Trophoblast cell (in vitro differentiated cells and primary cell): ENCODE measurements at regions not wholly inside any gene's neighbourhood (a gene's known extent, or its start where the extent isn't known, plus 50 kb on each side); places are given as distances from the start of the nearest gene placed in this dataset.

Source experiments
- DNase-seq, 2 donors: peaks; one replicate each; pipeline ENCODE4 v3.0.0-alpha.2; 2016
- H2AFZ ChIP-seq: 2 replicates; pipeline ENCODE4 v1.6.1; 2013; ENCODE audit warnings: low read length, moderate library complexity, mild to moderate bottlenecking; ENCODE audit not compliant: insufficient read depth, poor library complexity
- H2AK5ac ChIP-seq: 2 replicates; pipeline ENCODE4 v1.6.1; 2013; ENCODE audit warnings: mild to moderate bottlenecking, low read length
- H2BK120ac ChIP-seq: 2 replicates; pipeline ENCODE4 v1.6.1; 2013; ENCODE audit warnings: low read length, mild to moderate bottlenecking, moderate library complexity; ENCODE audit not compliant: insufficient read depth, poor library complexity
- H2BK12ac ChIP-seq: 2 replicates; pipeline ENCODE4 v1.6.1; 2013; ENCODE audit warnings: mild to moderate bottlenecking, low read length, moderate library complexity
- H2BK5ac ChIP-seq: 2 replicates; pipeline ENCODE4 v1.6.1; 2013; ENCODE audit warnings: low read length, low read depth, moderate library complexity, mild to moderate bottlenecking; ENCODE audit not compliant: poor library complexity
- H3K14ac ChIP-seq: 2 replicates; pipeline ENCODE4 v1.6.1; 2013; ENCODE audit warnings: mild to moderate bottlenecking, low read length
- H3K18ac ChIP-seq: 2 replicates; pipeline ENCODE4 v1.6.1; 2013; ENCODE audit warnings: mild to moderate bottlenecking, low read length
- H3K23ac ChIP-seq: 2 replicates; pipeline ENCODE4 v1.6.1; 2013; ENCODE audit warnings: low read length
- H3K27ac ChIP-seq: 2 replicates; pipeline ENCODE4 v1.5.1; 2013; ENCODE audit warnings: low read depth, mild to moderate bottlenecking, inconsistent platforms, low read length, moderate library complexity
- H3K27me3 ChIP-seq: 2 replicates; pipeline ENCODE4 v1.6.1; 2013; ENCODE audit warnings: inconsistent platforms, mild to moderate bottlenecking, low read length, moderate library complexity; ENCODE audit not compliant: insufficient read depth
- H3K36me3 ChIP-seq, 2 experiments: 1 replicate in 1 of 2; 2 replicates in 1 of 2; pipeline ENCODE4 v1.6.1; 2013; ENCODE audit warnings: low read length in 2 of 2, mild to moderate bottlenecking in 2 of 2, moderate library complexity in 1 of 2; ENCODE audit not compliant: insufficient read depth in 2 of 2, control insufficient read depth in 1 of 2
- H3K4ac ChIP-seq: 2 replicates; pipeline ENCODE4 v1.6.1; 2013; ENCODE audit warnings: low read depth, mild to moderate bottlenecking, low read length, moderate library complexity
- H3K4me1 ChIP-seq, 2 experiments: 1 replicate in 1 of 2; 2 replicates in 1 of 2; pipeline ENCODE4 v1.6.1; 2013; ENCODE audit warnings: low read length in 2 of 2, mild to moderate bottlenecking in 2 of 2, moderate library complexity in 1 of 2; ENCODE audit not compliant: insufficient read depth in 2 of 2, control insufficient read depth in 1 of 2
- H3K4me2 ChIP-seq: 2 replicates; pipeline ENCODE4 v1.6.1; 2013; ENCODE audit warnings: inconsistent platforms, mild to moderate bottlenecking, low read length, moderate library complexity
- H3K4me3 ChIP-seq: 2 replicates; pipeline ENCODE4 v1.5.1; 2013; ENCODE audit warnings: mild to moderate bottlenecking, low read depth, low read length, inconsistent platforms
- H3K79me1 ChIP-seq: one replicate; pipeline ENCODE4 v1.6.1; 2013; ENCODE audit warnings: low read length
- H3K79me2 ChIP-seq: 2 replicates; pipeline ENCODE4 v1.6.1; 2013; ENCODE audit warnings: low read length, mild to moderate bottlenecking; ENCODE audit not compliant: control insufficient read depth, insufficient read depth, poor library complexity
- H3K9ac ChIP-seq: 2 replicates; pipeline ENCODE4 v1.6.1; 2013; ENCODE audit warnings: mild to moderate bottlenecking, low read length
- H3K9me3 ChIP-seq: 2 replicates; pipeline ENCODE4 v1.6.1; 2013; ENCODE audit warnings: low read depth, mild to moderate bottlenecking, control low read depth, inconsistent platforms, low read length; ENCODE audit not compliant: insufficient read depth
- H4K12ac ChIP-seq: 2 replicates; pipeline ENCODE4 v1.6.1; 2013; ENCODE audit warnings: low read depth, mild to moderate bottlenecking, low read length, moderate library complexity
- H4K8ac ChIP-seq: 2 replicates; pipeline ENCODE4 v1.6.1; 2013; ENCODE audit warnings: low read depth, mild to moderate bottlenecking, low read length, moderate library complexity
- H4K91ac ChIP-seq: one replicate; pipeline ENCODE4 v1.6.1; 2013; ENCODE audit warnings: low read depth, mild to moderate bottlenecking, low read length, moderate library complexity
- WGBS: extraction: QIAGEN DNeasy Blood & Tissue Kit; methylation state at CpG from one replicate; pipeline ENCODE4 v1.1.7; 2013; ENCODE audit warnings: missing lambda C conversion rate; ENCODE audit not compliant: insufficient read length, insufficient coverage; ENCODE audit errors: extremely low coverage; 5-methylcytosine and 5-hydroxymethylcytosine counted together

DNA sequence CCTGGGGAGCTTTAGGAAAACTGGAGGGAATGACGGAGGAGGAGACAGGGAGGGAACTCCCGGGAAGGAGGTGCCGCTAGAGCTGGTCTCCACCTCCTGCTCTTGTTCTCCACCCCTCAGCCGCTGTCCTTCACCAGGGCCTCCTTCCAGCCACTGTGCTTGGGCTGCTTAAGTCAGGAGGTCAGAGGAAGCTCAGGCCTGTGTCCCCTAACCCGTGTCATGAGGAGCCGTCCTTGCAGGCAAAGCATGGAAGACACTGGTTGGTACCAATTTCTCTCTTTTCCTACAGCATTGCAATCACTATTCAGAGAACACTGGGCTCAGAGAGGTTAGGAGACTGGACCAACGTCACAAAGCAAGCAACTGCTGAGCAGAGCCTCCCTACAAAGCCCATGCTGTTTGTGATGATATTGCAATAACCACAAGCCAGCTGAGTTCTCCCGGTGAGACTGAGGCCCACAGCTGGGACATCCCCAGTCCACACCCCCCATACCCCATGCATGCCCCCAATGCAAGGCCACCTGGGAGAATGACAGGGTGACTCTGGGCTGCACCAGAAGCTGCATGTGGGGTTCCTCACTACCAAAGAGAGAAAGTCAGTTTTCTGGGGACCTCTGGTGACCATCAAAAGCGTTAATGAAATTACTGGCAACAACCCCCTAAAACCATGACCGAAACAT, 427.5 kb downstream of the NPHP4 start:
- no peaks in the 10 kb centered on the region for H3K79me1 ChIP-seq
- H3K27ac ChIP-seq = no peak overlapping the region
- H3K4me3 ChIP-seq = no peak overlapping the region
- no peak overlapping the region for H2BK12ac ChIP-seq
- no CpG with 5 or more reads among the region's 10 CpGs for WGBS
- H4K91ac ChIP-seq = no peak overlapping the region
- no peak overlapping the region for H3K14ac ChIP-seq
- H3K4ac ChIP-seq = no peak overlapping the region
- DNase-seq = no peak
- no peak overlapping the region for H2BK5ac ChIP-seq
- H2AFZ ChIP-seq = no peak overlapping the region
- H3K4me2 ChIP-seq = no peak overlapping the region
- H3K9me3 ChIP-seq = peaks cover 9% of the 10 kb centered on the region
- no peak overlapping the region for H2BK120ac ChIP-seq
- no peak overlapping the region for H4K8ac ChIP-seq
- no peaks in the 10 kb centered on the region for H3K4me1 ChIP-seq
- H3K36me3 ChIP-seq = no peaks in the 10 kb centered on the region
- H4K12ac ChIP-seq = no peak overlapping the region
- H2AK5ac ChIP-seq = no peak overlapping the region
- no peak overlapping the region for H3K9ac ChIP-seq
- H3K23ac ChIP-seq = no peak overlapping the region
- no peaks in the 10 kb centered on the region for H3K79me2 ChIP-seq
- H3K27me3 ChIP-seq = no peaks in the 10 kb centered on the region
- no peak overlapping the region for H3K18ac ChIP-seq

GRCh38 chr1:5563861-5564577, 428.2 kb downstream of the NPHP4 start:
- no peaks in the 10 kb centered on the region for H3K27me3 ChIP-seq
- no peak overlapping the region for H2BK5ac ChIP-seq
- H2BK12ac ChIP-seq = no peak overlapping the region
- no CpG with 5 or more reads among the region's 14 CpGs for WGBS
- H3K9me3 ChIP-seq = peaks cover 9% of the 10 kb centered on the region
- H3K36me3 ChIP-seq = no peaks in the 10 kb centered on the region
- no peak overlapping the region for H2BK120ac ChIP-seq
- H3K23ac ChIP-seq = no peak overlapping the region
- H2AK5ac ChIP-seq = no peak overlapping the region
- no peak overlapping the region for H4K91ac ChIP-seq
- H3K4ac ChIP-seq = no peak overlapping the region
- no peaks in the 10 kb centered on the region for H3K79me2 ChIP-seq
- H3K4me2 ChIP-seq = no peak overlapping the region
- H4K8ac ChIP-seq = no peak overlapping the region
- H3K4me3 ChIP-seq = no peak overlapping the region
- DNase-seq = no peak
- H2AFZ ChIP-seq = no peak overlapping the region
- no peak overlapping the region for H4K12ac ChIP-seq
- H3K9ac ChIP-seq = no peak overlapping the region
- H3K79me1 ChIP-seq = no peaks in the 10 kb centered on the region
- H3K14ac ChIP-seq = no peak overlapping the region
- H3K27ac ChIP-seq = no peak overlapping the region
- no peaks in the 10 kb centered on the region for H3K4me1 ChIP-seq
- no peak overlapping the region for H3K18ac ChIP-seq

- Histone ChIP-seq H3K4ac (no peak overlapping the region), H3K4me2 (no peak overlapping the region), H4K91ac (no peak overlapping the region), H2BK12ac (no peak overlapping the region), H2BK120ac (no peak overlapping the region), H2BK5ac (no peak overlapping the region), H3K4me3 (peak overlapping the region; percentile 47), H3K79me2 (no peaks in the 10 kb centered on the region), H3K27me3 (no peaks in the 10 kb centered on the region), H3K14ac (no peak overlapping the region), H3K27ac (no peak overlapping the region), H4K8ac (no peak overlapping the region), H2AK5ac (no peak overlapping the region), H3K4me1 (no peaks in the 10 kb centered on the region), H3K18ac (no peak overlapping the region), H2AFZ (no peak overlapping the region), H3K9ac (no peak overlapping the region), H4K12ac (no peak overlapping the region), H3K79me1 (no peaks in the 10 kb centered on the region), H3K23ac (no peak overlapping the region), H3K9me3 (peaks cover 7% of the 10 kb centered on the region), H3K36me3 (no peaks in the 10 kb centered on the region)
- DNase-seq = no peak
- no CpG with 5 or more reads among the region's 4 CpGs for WGBS
Observed at GRCh38 chr1:5562769-5563168, 429.5 kb downstream of the NPHP4 start.

DNA sequence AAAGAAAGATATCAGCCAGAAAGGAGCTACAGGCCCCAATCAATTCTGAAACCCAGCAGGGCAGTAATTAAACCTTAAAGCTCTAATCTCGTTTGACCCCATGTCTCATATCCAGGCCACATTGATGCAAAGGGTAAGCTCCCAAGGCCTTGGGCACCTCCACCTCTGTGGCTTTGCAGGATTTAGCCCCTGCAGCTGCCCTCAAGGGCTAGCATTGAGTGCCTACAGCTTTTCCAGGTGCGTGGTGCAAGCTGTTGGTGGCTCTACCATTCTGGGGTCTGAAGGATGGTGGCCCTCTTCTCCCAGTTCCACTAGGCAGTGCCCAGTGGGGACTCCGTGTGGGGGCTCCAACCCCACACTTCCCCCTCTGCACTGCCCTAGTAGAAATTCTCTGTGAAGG, 429.9 kb downstream of the NPHP4 start:
- no peak overlapping the region for H3K9ac ChIP-seq
- H2BK120ac ChIP-seq = no peak overlapping the region
- H4K12ac ChIP-seq = no peak overlapping the region
- H3K9me3 ChIP-seq = peaks cover 7% of the 10 kb centered on the region
- H2BK12ac ChIP-seq = no peak overlapping the region
- H4K91ac ChIP-seq = no peak overlapping the region
- H4K8ac ChIP-seq = no peak overlapping the region
- no peak overlapping the region for H3K27ac ChIP-seq
- H3K36me3 ChIP-seq = no peaks in the 10 kb centered on the region
- no peak overlapping the region for H3K4ac ChIP-seq
- H3K23ac ChIP-seq = no peak overlapping the region
- H3K79me2 ChIP-seq = no peaks in the 10 kb centered on the region
- no peaks in the 10 kb centered on the region for H3K4me1 ChIP-seq
- no peaks in the 10 kb centered on the region for H3K79me1 ChIP-seq
- no peak overlapping the region for H3K4me3 ChIP-seq
- H2BK5ac ChIP-seq = no peak overlapping the region
- H3K14ac ChIP-seq = no peak overlapping the region
- WGBS = no CpG with 5 or more reads among the region's 3 CpGs
- no peak overlapping the region for H2AK5ac ChIP-seq
- H3K18ac ChIP-seq = no peak overlapping the region
- no peak overlapping the region for H2AFZ ChIP-seq
- H3K4me2 ChIP-seq = no peak overlapping the region
- no peaks in the 10 kb centered on the region for H3K27me3 ChIP-seq
- no peak for DNase-seq
